ENCODE measurements at regions not wholly inside any gene's neighbourhood (a gene's known extent, or its start where the extent isn't known, plus 50 kb on each side); places are given as distances from the start of the nearest gene placed in this dataset.
A peak's percentile ranks its signal among the peaks of the same experiment; 100 is the strongest.

- DNase-seq: no peak
Observed at GRCh38 chr2:103814016-103814415, 1039.9 kb upstream of the POU3F3 start.

- DNase-seq: no peak
Observed at GRCh38 chr2:103815731-103816130, 1038.2 kb upstream of the POU3F3 start.

DNA sequence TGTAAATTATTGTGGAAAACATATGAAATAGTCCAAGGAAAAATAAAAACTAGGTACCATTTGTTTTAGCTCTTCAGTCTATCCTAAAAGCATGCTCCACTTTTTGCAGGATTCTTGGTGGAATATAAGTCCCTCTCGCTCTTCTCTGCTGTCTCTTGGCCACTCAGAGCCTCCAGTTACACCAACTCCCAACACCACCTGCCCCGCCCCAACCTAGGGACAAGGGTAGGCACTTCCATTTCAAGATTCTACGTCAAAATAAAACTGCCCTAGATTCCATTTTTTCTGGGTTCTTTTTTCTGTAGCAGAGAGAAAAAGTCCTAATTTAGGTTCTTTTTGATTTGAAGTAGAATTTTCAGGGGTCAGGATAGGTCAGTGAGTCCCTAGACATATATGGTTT is 1036.2 kb upstream of the POU3F3 start:
- DNase-seq: no peak

GRCh38 chr2:103818176-103818575 is 1035.7 kb upstream of the POU3F3 start:
- DNase-seq: no peak

GRCh38 chr2:103819599-103819998 is 1034.3 kb upstream of the POU3F3 start:
- DNase-seq: no peak

DNA sequence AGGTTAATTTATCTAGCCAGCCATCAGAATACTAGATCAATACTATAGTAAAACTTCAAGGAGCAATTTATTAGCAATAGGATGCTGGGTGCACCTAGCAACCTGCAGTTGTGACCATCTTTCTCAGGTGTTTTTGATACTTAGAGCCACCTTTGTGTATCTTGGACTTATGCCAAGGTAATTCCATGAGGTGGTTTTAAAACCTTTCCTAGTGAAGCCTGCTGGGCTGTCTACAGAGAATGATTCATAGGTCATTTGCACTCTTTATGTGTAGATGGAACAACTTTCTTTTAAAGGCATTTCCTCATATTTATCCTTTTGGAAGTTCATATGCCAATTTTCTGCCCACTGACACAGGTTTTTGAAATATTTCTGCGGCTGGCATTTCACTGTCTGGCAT is 1030.1 kb upstream of the POU3F3 start:
- DNase-seq: peak; percentile 98

DNA sequence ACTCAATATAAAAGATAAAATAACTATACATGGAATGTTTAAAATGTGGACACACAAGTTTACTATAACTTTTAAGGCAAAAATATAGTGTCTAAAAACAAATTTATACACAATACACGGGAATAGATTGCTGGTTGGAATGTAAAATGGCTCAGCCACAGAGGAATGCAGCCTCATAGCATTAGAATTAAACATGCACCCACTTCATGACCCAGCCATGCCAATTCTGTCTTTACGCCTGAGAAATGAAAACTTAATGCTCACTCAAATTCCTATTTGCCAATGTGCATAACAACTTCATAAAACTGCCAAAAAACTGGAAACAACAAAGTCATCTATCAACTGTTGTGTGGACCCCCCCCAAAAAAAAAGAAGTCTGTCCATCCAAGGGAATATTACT is 1006.6 kb upstream of the POU3F3 start:
- no peak for DNase-seq

GRCh38 chr2:103859238-103859637 is 994.7 kb upstream of the POU3F3 start:
- peak; percentile 22 for DNase-seq

GRCh38 chr2:103860016-103860415 is 993.9 kb upstream of the POU3F3 start:
- DNase-seq: no peak

- DNase-seq: no peak
Observed at GRCh38 chr2:103868396-103868795, 985.5 kb upstream of the POU3F3 start.

DNA sequence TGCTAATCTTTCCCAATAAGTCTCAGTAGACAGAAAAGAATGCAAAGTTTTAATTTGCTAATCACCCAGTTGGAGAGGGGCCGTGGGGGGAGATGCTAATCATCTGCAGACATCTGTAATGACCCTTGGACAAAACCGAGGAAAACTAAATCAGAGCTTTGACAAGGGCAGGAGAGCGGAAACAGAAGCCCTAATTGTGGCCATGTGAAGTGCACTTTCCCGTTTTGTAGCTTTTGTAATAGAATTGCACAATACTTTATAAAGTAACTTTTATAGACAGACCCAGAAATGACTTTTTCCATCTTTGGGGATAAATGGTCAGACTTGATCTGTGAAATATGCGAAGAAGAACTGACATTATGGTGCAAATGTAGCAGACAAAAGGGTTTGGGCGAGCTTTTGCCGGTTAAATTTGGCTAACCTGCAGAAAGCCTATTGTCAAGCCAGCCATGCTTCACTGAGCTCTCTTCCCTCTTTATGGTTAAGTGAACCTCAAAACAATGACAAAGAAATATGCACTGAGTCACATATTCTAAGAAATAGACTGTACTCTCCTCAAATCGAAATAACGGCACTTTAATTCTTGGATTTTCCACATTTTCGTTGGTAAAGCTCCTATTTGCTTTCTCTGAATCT is 980.1 kb upstream of the POU3F3 start:
- no peak for DNase-seq

DNA sequence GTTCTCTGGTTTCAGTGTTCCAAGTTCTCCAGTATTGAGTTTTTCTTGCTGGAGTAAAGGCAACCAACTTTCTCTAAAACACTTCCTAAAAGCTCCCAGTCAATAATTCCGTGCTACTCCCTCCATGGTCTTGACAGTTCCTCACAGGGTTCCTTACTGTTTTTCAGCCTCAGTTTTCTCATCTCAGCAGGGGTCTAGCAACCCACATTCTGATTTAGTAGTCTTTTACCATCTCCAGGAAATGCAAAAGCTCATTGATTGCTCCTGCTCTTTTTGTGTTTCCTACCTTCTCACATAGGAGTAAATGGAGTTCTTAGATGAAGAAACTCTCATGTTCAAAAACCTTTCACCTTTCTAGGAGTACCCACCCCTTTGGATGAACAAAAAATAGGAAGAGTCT is 978.8 kb upstream of the POU3F3 start:
- DNase-seq: no peak

GRCh38 chr2:103875531-103875930 is 978.4 kb upstream of the POU3F3 start:
- no peak for DNase-seq

DNA sequence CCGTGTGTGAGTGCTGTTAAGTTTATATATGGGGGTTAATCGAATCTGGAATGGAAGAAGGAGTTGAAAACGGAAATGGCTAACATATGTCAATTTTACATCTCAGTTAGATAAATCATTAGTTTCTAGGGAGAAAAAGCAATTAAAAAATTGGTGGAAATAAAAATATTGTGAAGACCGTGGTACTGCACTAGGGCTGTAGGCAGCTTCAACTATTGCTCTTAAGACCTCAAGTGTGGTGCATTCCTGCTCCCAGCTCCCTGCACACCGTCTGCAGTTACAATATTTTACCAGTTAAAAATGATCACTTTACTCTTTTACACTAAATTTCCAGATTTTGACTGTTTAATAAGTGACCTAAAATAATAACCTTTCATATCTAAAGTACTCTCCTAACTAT is 977.3 kb upstream of the POU3F3 start:
- DNase-seq: no peak

GRCh38 chr2:103879101-103879500 is 974.8 kb upstream of the POU3F3 start:
- no peak for DNase-seq

GRCh38 chr2:103880081-103880834 is 973.7 kb upstream of the POU3F3 start:
- DNase-seq: peak; percentile 61

- no peak for DNase-seq
Observed at GRCh38 chr2:103887625-103888024, 966.3 kb upstream of the POU3F3 start.

DNA sequence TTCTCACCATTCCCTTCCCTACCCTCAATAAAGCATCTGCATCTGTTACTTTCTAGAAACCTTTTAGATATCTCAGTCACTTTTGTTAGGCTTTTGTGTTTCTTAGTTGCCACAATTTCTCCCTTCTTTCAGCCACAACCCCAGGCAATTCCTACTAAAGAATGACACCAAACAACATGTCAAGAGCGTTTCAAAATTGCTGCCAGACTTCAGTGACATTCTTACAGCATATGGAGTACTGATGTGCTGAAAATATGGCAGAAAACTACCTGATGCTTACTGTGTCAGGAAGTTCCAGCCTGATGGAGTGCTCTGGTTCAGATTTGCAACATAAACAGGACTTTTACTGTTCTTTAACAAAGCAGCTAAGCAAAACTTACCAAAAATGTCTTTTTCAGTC is 957.7 kb upstream of the POU3F3 start:
- no peak for DNase-seq

GRCh38 chr2:103898561-103898960 is 955.4 kb upstream of the POU3F3 start:
- no peak for DNase-seq

- DNase-seq: no peak
Observed at GRCh38 chr2:103902347-103902746, 951.6 kb upstream of the POU3F3 start.

DNA sequence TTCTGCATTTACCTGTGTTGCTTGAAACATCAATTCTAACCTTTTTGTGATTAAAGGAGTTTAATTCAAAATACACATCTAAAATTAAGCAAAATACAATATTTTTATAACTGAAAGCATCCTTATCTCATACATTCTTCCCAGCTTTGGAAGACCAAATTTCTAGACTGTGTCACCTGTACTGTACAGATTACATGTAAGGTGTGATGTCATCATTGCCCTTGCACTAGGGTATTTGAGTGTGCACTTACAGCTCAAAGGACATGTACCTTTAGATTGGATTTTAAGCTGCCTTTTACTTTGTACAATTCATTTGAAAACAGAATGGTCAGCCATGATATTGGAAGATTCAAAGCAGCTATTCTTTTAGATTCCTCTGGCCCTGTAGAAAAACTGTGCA is 932.8 kb upstream of the POU3F3 start:
- DNase-seq: no peak

DNA sequence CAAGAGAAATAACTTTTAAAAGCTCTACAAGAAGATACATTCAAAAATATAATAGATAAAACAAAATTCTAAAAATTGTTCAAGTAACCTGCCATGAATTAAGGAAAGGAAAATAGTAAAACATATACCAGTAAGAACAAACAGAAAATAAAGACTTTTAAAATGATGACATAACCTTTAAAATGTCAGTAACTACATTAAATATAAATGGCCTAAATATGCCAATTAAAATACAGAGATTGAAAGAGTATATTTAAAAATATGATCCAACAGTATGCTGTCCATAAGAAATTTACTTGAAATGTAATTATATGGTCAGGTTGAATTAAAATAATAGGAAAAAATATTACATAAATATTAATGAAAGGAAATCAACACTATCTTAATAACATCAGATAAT is 911.7 kb upstream of the POU3F3 start:
- DNase-seq: no peak

DNA sequence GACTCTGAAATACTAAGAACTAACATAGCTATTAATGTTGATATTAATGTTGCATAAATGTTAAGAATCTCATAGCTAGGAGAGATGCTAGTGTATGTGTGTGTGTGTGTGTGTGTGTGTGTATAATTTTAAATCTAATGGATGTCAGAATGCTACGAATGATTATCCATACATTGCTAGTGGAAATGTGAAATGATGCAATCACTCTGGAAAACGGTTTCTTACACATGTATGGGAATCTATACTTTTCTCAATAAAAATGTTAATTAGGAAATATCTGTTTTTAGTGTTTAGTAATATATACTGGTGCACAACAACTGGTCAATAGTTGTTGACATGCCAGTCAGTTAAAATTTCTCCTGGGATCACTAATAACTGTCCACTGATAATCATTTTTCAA is 908.8 kb upstream of the POU3F3 start:
- no peak for DNase-seq

DNA sequence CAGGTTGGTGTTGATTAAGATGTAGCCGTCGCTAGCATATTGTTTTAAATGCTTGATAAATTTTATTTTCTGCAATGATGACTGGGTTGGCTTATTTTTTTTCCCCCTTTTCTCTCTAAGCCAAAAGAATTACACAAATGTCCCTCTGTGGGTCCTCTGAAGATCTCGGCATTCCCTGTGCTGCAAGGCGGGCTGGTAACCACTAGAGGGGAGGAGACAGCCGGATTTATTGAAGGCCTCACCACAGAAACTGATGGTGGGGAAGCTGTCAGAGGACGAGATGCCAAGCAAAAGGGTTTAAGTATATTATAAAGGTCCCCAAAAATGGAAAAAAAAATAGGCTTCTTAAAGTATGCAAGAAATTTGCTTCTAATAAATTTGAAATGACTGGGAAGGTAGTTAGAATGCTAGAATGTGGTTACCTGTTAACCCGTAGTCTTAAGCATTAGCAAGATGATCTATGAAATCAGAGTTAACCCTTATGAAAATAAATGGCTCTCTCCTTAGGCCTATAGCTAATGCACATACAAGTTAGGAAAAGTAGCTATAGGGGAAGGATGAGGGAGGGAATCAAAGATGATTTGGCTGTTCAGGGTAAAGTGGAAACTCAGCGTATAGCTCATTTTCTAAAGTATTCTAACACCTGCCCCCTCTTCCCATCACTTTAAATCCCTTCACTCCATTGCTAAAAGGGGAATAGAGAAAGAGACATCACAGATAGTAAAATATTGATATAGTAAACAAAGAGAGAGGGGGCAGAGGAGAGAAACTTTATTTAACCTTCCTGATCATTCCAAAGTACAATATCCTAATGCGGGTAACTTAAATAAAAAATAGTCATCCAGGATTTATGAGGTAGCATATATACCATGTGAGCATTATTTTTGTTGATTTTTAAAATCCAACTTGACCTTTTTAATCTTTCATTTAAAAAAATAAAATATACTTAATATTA is 894.5 kb upstream of the POU3F3 start:
- peak; percentile 79 for DNase-seq
